ENCODE measurements at regions not wholly inside any gene's neighbourhood (a gene's known extent, or its start where the extent isn't known, plus 50 kb on each side); places are given as distances from the start of the nearest gene placed in this dataset.

- no peak for DNase-seq
- Mint-ChIP-seq H3K27ac (ENCODE audit: unreplicated experiment) (no peak overlapping the region), H3K9me3 (ENCODE audit: unreplicated experiment) (no peaks in the 10 kb centered on the region), H3K4me1 (ENCODE audit: low read depth, unreplicated experiment) (peaks cover 3% of the 10 kb centered on the region), H3K4me3 (ENCODE audit: unreplicated experiment) (no peak overlapping the region), H3K27me3 (ENCODE audit: unreplicated experiment) (no peaks in the 10 kb centered on the region), H3K36me3 (ENCODE audit: unreplicated experiment) (no peaks in the 10 kb centered on the region)
- no peak for TF ChIP-seq CTCF (IDR thresholded peaks at IDR 0.05; ENCODE audit: partially characterized antibody, unreplicated experiment)
These were observed 527.1 kb upstream of the CELF2 start for GRCh38 chr10:10490581-10490980.

GRCh38 chr10:10492420-10492819 is 525.3 kb upstream of the CELF2 start:
- Mint-ChIP-seq H3K4me3 (ENCODE audit: unreplicated experiment) (no peak overlapping the region), H3K9me3 (ENCODE audit: unreplicated experiment) (no peaks in the 10 kb centered on the region), H3K27me3 (ENCODE audit: unreplicated experiment) (no peaks in the 10 kb centered on the region), H3K36me3 (ENCODE audit: unreplicated experiment) (peaks cover 3% of the 10 kb centered on the region), H3K4me1 (ENCODE audit: low read depth, unreplicated experiment) (peaks cover 3% of the 10 kb centered on the region), H3K27ac (ENCODE audit: unreplicated experiment) (no peak overlapping the region)
- no peak for TF ChIP-seq CTCF (IDR thresholded peaks at IDR 0.05; ENCODE audit: partially characterized antibody, unreplicated experiment)
- DNase-seq: no peak

GRCh38 chr10:10493833-10494232 is 523.8 kb upstream of the CELF2 start:
- DNase-seq: no peak
- no peak overlapping the region for H3K4me3 Mint-ChIP-seq (ENCODE audit: unreplicated experiment)
- no peak for TF ChIP-seq CTCF (IDR thresholded peaks at IDR 0.05; ENCODE audit: partially characterized antibody, unreplicated experiment)
- H3K27me3 Mint-ChIP-seq (ENCODE audit: unreplicated experiment): no peaks in the 10 kb centered on the region
- H3K36me3 Mint-ChIP-seq (ENCODE audit: unreplicated experiment): peaks cover 10% of the 10 kb centered on the region
- H3K27ac Mint-ChIP-seq (ENCODE audit: unreplicated experiment): no peak overlapping the region
- H3K9me3 Mint-ChIP-seq (ENCODE audit: unreplicated experiment): no peaks in the 10 kb centered on the region
- H3K4me1 Mint-ChIP-seq (ENCODE audit: low read depth, unreplicated experiment): peaks cover 3% of the 10 kb centered on the region

GRCh38 chr10:10497245-10497644 is 520.4 kb upstream of the CELF2 start:
- no peaks in the 10 kb centered on the region for H3K9me3 Mint-ChIP-seq (ENCODE audit: unreplicated experiment)
- no peak for DNase-seq
- peak; percentile 41 for TF ChIP-seq CTCF (IDR thresholded peaks at IDR 0.05; ENCODE audit: partially characterized antibody, unreplicated experiment)

GRCh38 chr10:10498781-10499180 is 518.9 kb upstream of the CELF2 start:
- no peak overlapping the region for H3K4me3 Mint-ChIP-seq (ENCODE audit: unreplicated experiment)
- no peaks in the 10 kb centered on the region for H3K4me1 Mint-ChIP-seq (ENCODE audit: low read depth, unreplicated experiment)
- no peaks in the 10 kb centered on the region for H3K27me3 Mint-ChIP-seq (ENCODE audit: unreplicated experiment)
- TF ChIP-seq CTCF (IDR thresholded peaks at IDR 0.05; ENCODE audit: partially characterized antibody, unreplicated experiment): no peak
- no peaks in the 10 kb centered on the region for H3K9me3 Mint-ChIP-seq (ENCODE audit: unreplicated experiment)
- no peak overlapping the region for H3K27ac Mint-ChIP-seq (ENCODE audit: unreplicated experiment)
- no peak for DNase-seq
- peaks cover 10% of the 10 kb centered on the region for H3K36me3 Mint-ChIP-seq (ENCODE audit: unreplicated experiment)

More at GRCh38 chr10:10497245-10497644, 520.4 kb upstream of the CELF2 start:
- no peak overlapping the region for H3K4me3 Mint-ChIP-seq (ENCODE audit: unreplicated experiment)
- H3K27me3 Mint-ChIP-seq (ENCODE audit: unreplicated experiment): no peaks in the 10 kb centered on the region
- peaks cover 10% of the 10 kb centered on the region for H3K36me3 Mint-ChIP-seq (ENCODE audit: unreplicated experiment)
- H3K27ac Mint-ChIP-seq (ENCODE audit: unreplicated experiment): no peak overlapping the region
- H3K4me1 Mint-ChIP-seq (ENCODE audit: low read depth, unreplicated experiment): no peaks in the 10 kb centered on the region
